Fibroblast of skin of abdomen (primary cell): ENCODE measurements at regions not wholly inside any gene's neighbourhood (a gene's known extent, or its start where the extent isn't known, plus 50 kb on each side); places are given as distances from the start of the nearest gene placed in this dataset.

ENCODE experiments used
- DNase-seq: peaks from one replicate; pipeline ENCODE4 v3.0.0-alpha.2; 2013

- no peak for DNase-seq
Observed at GRCh38 chr15:62753518-62754221, 288.9 kb upstream of the TPM1 start.

- DNase-seq: no peak
Observed at GRCh38 chr15:62756326-62756994, 286.1 kb upstream of the TPM1 start.

- no peak for DNase-seq
Observed at GRCh38 chr15:62756995-62757360, 285.6 kb upstream of the TPM1 start.

GRCh38 chr15:62757535-62757934 lies 285.0 kb upstream of the TPM1 start:
- DNase-seq: no peak

GRCh38 chr15:62758126-62758951 lies 284.2 kb upstream of the TPM1 start:
- DNase-seq: peak; percentile 95

GRCh38 chr15:62758952-62759349 lies 283.6 kb upstream of the TPM1 start:
- DNase-seq: no peak

GRCh38 chr15:62760538-62760937 lies 282.0 kb upstream of the TPM1 start:
- DNase-seq: no peak

GRCh38 chr15:62765916-62766315 lies 276.6 kb upstream of the TPM1 start:
- no peak for DNase-seq

GRCh38 chr15:62766599-62766998 lies 275.9 kb upstream of the TPM1 start:
- DNase-seq: no peak

- peak; percentile 93 for DNase-seq
Observed at GRCh38 chr15:62769604-62770003, 272.9 kb upstream of the TPM1 start.

- no peak for DNase-seq
Observed at GRCh38 chr15:62770111-62770660, 272.4 kb upstream of the TPM1 start.

GRCh38 chr15:62770752-62771151 lies 271.8 kb upstream of the TPM1 start:
- peak; percentile 95 for DNase-seq

- no peak for DNase-seq
Observed at GRCh38 chr15:62771234-62771633, 271.3 kb upstream of the TPM1 start.

- no peak for DNase-seq
Observed at GRCh38 chr15:62773369-62774165, 269.0 kb upstream of the TPM1 start.

GRCh38 chr15:62775932-62776331 lies 266.6 kb upstream of the TPM1 start:
- DNase-seq: no peak

GRCh38 chr15:62777671-62778070 lies 264.9 kb upstream of the TPM1 start:
- DNase-seq: peak; percentile 81

- DNase-seq: peak; percentile 40
Observed at GRCh38 chr15:62779036-62779770, 263.3 kb upstream of the TPM1 start.

GRCh38 chr15:62779899-62780298 lies 262.6 kb upstream of the TPM1 start:
- no peak for DNase-seq

GRCh38 chr15:62781081-62781497 lies 261.5 kb upstream of the TPM1 start:
- DNase-seq: peak; percentile 25

- DNase-seq: peak; percentile 87
Observed at GRCh38 chr15:62782071-62782841, 260.3 kb upstream of the TPM1 start.

GRCh38 chr15:62782896-62783295 lies 259.7 kb upstream of the TPM1 start:
- peak; percentile 31 for DNase-seq
